GM19438 (cell line): ENCODE measurements at regions not wholly inside any gene's neighbourhood (a gene's known extent, or its start where the extent isn't known, plus 50 kb on each side); places are given as distances from the start of the nearest gene placed in this dataset.
"Not testable (repeated sequence)": the region's sequence is repeated elsewhere in the genome, so short reads cannot be mapped to it uniquely, and the experiment has no call there.

Source experiments
- ATAC-seq: cut with Tn5 transposase; IDR thresholded peaks from one replicate; pipeline ENCODE4 v1.9.1; 2021; ENCODE audit warnings: low read depth; ENCODE audit not compliant: unreplicated experiment

DNA sequence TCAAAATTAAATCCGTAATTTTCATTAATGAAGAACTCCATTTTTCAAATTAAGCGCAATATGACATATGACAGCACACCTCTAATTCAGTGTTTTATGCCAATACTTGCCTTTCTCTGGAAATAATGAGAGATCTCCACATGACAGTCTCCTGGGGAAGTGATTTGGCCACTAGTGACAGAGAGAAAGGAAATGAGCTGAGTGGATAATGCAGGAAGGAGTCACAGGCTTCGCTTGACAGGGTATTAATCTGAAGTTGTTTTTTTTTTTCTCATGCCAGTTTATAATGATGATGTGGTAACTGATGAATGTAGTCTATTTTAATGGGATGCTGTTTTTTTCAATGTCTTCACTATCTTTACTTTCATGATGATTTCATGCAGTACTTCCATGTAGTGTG is 1079.4 kb upstream of the GYPC start:
- no peak for ATAC-seq

DNA sequence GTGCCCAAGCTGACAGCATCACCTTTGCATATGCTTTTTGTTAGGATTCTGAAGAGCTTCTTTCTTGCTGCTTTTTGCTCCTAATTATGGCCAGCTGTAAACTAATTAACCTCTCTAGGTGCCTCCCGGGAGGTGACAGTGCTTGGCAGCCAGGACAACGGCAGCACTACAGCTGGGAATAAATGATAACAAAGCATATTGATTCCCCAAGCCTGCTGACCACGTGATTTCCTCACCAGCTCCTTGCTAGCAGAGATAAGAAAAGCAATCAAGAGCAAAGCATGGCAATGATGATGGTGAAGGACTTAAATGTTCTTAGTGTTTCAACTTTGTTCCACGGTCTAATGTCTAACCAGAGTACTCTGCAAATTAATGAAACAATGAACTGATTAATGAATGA is 1074.4 kb upstream of the GYPC start:
- ATAC-seq: no peak

DNA sequence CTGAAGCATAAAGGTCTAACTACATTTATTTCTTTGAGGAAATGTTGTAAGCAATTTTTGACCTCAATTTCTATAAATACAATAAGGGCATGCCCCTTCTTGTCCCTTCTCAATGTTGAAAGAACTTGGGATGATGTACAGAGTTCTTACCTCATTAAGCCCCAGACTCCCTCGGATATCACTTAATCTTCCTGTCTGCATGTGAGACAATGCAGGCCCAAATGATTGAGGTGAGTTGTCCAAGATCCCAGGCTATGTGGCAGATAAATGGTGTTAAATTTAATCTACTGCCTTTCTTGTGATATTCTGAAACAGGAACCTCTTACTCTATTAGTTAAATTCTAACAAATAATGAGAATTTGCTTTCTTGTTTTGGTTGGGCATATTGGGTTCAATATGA is 1073.4 kb upstream of the GYPC start:
- ATAC-seq: no peak

DNA sequence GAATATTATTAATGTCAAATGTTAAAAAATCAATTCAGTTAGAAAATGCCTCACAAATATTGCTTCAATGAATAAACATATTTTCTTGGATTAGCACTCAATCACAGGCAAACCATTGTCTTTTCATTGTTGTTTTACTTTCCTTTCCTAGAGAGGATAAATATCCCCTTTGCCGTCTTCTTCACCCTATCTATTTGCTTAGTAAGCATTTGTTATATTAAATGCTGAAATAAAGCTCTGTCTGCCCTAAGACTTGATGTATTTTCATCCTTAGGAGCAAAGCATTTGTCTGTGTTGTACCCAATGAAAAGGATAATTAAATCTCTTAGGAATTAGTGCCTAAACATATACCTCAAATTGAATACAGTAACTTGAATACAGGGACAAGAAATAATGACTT is 1071.2 kb upstream of the GYPC start:
- no peak for ATAC-seq

DNA sequence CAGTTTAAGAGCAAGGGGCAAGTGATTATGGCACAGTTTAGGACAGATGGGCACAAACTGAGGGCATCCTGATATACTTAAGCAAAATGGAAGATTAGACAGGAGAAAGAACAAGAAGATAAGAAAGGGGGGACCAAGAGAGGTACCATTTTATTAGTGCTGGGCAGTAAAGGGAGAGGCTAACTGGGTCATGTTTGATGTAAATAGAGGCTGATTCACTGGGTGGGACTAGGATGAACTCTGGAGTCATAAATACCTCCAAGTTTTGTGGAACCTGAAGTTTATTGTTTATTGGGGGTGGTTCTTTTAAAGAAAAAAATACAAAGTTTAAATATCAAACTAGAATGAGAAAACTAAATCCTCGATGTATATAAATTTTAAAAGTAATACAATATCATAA is 1067.2 kb upstream of the GYPC start:
- no peak for ATAC-seq

DNA sequence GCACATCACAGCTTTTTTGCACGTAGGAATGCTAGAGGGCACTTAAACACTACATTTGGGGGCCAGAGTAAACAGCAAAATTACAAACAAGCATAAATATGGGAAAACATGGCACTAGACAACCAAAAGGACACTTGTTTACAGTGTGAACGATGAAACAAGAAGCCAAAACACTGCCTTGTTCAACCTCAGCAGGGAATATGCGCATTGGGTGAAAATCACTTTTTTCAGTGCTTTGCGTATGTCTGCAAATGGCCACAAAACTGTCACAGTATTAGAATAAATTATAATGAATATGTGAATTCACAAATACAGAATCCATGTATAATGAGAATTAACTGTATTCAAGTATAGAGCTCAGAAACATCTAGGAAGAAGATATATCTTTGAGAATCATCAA is 1064.0 kb upstream of the GYPC start:
- no peak for ATAC-seq

DNA sequence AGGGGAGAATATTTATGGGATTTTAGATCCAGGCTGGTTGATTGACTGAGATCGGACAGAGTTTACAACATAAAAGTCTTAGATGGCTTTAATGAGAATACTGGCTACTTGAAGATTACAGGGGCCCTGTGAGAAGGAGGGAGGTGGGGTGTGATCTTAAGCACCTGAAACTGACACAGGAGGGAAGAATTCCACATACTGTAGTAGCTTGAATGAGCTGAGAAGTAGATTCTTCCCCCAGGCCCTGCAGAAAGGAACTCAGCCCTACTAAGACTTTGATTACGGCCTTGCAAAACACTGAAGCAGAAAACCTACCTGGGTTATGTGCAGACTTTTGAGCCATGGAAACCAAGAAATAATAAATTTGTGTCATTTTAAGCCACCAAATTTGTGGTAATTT is 1062.9 kb upstream of the GYPC start:
- no peak for ATAC-seq

DNA sequence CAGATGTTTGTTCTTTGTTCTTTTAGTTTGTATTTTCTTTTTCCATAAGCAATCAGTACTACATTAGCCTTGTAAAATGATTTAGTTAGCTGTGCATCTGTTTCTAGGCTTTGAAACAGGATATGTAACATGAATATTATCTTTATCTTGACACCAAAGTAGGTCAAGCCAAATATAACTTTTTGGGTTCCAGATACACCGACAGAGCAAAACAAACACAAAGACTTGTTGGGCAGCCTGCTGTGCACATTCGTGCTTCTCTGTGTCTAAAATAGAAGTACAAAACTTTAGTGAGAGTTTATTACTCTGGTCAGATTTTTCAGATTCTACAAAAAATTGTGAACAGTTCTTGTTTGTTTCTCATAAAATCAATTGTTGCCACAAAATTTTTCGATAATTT is 1059.3 kb upstream of the GYPC start:
- no peak for ATAC-seq

DNA sequence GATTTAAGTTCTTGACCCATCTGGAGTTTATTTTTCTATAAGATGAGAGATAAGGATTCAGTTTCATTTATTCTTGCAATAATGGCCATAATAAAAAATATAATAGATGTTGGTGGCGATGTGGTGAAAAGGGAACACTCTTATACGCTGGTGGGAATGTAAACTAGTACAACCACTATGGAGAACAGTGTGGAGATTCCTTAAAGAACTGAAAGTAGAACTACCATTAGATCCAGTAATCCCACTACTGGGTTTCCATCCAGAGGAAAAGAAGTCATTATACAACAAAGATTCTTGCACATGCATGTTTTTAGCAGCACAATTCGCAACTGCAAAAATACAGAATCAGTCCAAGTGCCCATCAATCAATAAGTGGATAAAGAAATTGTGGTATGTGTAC is 1040.5 kb upstream of the GYPC start:
- no peak for ATAC-seq

DNA sequence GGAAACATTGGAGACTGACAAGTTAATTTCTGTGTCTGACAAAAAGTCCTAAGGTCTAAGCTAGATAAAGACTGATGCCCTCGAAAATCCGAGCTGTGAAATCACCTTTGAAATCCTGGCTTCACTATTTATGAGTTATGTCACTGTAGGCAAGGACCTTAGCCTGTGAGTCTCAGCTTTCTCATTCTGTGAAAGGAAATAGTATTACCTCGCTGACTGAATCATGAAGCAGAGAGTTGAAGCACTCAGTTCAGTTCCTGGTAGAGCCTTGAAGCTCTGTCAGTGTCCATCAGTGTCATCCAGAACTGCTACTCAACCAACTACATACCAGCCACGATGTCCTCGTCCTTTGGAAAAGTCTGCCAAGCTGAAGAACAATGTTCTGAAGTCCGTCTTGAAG is 1025.6 kb upstream of the GYPC start:
- ATAC-seq: no peak

DNA sequence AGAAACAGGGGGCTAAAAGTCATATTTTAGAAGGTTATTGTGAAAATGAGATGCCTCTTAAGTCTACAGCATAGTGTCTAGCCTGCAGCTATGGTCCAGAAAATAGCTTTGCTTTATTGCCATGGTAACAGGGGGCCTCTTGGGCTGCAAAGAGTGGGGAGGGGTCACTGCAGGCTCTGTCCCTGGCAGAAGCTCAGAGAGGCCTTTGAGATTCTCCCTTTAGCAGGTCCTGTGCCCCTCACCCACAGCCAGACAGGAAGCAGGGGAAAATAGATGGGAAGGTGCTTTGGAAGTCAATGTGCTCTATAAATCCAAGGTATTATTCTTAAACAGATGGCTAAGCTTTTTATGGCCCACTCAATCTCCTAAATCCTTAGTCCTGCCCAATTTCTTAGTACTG is 1021.3 kb upstream of the GYPC start:
- ATAC-seq: no peak

DNA sequence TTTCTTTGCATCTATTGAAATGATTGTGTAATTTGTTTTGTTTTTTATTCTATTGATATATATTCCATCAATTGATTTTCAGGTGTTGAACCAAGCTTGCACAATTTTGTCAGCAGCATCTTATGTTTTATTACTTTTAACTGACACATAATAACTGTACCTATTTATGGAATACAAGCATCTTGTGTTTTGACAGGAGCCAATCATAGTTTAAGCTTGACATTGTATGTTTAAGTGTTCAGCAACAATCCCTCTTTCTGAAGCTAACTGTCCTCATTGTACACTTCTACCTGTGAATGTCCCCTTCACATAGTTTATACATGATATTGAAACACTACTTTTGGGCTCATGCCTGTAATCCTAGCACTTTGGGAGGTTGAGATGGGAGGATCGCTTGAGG is 1017.6 kb upstream of the GYPC start:
- ATAC-seq: no peak

DNA sequence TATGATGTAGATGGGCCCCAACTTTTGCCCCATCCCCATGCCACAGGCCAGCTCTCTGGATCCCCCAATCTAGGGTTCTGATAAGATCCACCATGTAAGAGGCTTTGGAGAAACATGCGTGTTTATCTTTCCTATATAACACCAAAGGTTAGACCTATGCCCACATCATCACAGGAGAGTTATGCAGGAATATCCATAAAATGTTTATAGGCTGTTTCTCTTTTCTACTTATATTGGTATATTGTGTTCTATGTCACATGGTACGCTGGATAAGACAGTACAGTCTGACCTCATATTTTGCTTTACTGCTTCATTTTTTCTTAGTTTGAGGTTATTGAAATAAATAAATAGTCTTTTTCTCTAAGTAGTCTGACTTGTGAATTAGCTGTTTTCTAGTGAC is 1013.9 kb upstream of the GYPC start:
- ATAC-seq: no peak

DNA sequence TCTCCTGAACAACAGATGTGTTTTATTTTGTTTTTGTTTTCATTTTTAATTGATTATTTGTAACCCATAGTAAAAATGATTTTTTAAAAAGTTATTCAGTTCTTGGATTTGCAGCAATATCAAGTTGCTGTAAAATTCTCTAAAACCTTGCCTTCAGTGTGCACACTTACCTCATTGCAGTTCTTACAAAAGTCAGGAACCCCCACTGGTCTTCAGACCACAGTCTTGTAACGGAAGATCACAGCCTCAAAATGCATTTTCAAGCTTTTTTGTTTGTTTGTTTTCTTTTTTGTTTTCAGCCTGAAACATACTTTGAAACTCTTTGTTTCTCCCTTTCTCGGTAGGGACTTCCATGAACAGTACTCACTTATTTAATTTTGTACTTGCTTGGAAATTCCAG is 1012.8 kb upstream of the GYPC start:
- no peak for ATAC-seq

DNA sequence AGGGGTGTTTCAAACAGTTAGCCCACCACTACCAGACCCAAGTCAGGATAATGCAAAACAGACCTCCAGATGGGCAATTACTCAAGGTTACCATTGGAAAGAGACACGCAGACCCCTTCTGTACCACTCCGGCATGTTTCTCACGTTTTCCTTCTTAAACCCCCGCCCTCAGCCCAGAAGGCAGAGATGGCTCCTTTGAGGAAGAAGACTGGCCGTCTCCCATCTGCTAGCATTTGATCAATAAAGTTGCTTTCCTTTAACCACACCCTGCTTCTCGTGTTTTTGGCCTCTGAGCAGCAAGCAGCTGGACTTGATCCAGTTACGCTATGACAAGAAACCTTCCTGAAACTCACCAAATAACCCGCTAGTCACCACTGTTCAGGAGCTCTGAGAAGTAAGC is 1012.4 kb upstream of the GYPC start:
- no peak for ATAC-seq

DNA sequence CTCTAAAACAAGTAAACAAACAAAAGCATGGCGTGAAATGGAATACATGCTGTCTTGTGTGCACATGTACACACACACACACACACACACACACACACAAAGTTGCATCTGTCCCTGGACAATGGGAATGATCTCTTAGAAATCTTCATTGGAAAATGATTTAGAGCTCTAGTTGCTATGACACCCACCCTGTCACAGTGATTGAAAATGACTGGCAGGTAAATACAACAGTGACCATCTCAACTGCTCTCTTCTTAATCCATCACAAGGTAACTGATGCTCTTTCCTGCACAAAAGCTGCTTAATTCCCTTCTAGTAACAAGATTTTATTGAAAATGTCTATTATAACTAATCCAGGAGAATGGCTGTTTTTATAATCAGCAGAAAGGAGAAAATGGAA is 1011.7 kb upstream of the GYPC start:
- no peak for ATAC-seq

DNA sequence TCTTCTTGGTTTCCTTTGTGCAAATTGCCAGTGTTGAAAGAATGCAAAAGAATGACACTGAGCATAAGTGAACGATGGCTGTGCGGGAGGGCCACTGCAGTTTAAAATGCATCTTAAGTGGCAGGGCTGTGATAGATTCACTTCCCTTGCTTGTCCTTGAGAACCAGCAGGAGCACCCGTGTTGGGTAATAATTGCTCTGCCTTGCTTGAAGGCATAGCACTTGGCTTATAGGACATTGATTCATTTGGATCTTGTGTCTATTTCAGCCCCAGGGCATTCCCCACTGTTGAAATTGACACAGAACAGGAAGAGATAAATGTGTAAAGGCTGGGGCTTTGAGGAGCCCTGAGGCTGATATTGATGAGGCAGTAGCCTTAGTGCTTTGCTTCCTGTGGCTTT is 1003.7 kb upstream of the GYPC start:
- ATAC-seq: no peak

DNA sequence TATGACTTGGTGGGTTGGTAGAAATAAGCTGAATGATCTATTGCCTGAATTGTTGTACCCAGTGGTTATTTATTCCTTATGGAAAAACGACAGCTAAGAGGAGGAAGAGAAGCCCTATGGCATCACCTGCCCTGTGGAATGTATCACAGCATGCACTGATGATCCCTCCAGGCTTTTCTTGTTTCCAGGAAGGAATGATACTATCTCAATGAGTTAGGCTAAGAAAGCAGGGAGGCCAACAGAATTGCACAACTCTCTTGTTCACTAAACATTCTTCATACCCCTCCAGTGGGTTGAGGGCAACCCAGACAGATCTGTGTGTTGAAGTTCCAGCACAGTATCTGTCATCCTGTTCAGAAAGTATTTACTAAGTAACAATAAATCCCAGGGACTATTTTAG is 1001.7 kb upstream of the GYPC start:
- ATAC-seq: no peak

DNA sequence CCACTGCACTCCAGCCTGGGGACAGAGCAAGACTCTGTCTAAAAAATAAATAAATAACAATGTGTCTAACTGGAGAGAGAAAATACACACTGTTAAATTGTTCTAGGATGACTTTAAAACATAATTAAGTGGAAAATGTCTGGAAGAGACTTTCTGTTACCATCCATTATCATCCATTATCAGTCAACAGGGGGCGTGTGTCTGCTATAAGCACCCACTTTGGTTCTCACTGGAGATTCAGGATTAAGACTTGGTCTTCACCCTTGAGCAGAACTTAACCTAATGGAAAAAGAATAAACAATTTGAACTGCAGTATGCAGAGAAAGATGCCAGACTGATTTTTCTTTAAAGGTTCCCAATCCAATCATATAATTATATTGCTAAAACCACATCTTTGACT is 999.8 kb upstream of the GYPC start:
- ATAC-seq: no peak

DNA sequence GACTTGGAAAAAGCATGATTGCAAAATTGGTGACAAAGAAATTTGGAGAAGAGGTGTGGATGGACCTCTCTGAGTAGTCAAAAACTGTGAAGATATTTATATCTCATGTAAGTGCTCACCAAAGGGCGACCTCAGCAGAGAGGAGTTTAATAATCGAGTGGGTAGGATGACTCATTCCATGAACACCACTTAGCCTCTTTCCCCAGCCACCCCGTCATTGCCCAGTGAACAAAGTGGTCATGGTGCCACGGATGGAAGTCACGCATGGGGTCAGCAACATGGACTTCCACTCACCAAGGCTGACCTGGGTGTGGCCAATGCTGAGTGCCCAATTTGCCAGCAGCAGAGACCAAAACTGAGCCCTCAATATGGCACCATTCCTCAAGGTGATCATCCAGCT is 997.4 kb upstream of the GYPC start:
- no peak for ATAC-seq

DNA sequence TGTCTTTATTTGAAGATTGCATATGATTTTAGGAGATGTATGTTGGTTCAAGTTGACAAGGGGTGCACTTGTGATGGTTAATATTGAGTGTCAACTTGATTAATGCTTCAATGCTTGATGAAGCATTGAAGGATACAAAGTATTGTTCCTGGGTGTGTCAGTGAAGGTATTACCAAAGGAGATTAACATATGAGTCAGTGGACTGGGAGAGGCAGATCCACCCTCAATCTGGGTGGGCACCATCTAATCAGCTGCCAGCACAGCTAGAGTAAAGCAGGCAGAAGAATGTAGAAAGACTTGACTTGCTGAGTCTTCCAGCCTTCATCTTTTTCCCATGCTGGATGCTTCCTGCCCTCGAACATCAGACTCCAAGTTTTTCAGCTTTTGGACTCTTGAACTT is 995.6 kb upstream of the GYPC start:
- ATAC-seq: not testable (repeated sequence)

DNA sequence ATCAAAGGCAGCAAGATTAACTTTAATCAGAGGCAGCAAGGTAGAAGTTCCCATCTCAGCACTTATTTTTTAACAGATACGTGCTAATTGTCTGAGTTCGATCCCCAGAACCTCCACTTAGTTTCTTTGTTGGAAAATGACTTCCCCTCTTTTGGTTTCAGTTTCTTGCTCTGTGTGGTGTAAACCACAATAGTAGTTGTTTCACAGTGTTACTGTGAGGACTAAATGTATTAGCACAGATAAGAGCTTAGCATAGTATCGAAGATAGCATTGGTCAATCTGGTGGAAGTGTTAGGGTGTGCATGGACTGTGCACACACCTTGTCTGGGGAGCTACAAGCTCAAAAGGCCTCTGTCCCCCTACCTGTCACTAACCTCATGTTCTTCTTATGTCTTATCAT is 988.3 kb upstream of the GYPC start:
- ATAC-seq: no peak

DNA sequence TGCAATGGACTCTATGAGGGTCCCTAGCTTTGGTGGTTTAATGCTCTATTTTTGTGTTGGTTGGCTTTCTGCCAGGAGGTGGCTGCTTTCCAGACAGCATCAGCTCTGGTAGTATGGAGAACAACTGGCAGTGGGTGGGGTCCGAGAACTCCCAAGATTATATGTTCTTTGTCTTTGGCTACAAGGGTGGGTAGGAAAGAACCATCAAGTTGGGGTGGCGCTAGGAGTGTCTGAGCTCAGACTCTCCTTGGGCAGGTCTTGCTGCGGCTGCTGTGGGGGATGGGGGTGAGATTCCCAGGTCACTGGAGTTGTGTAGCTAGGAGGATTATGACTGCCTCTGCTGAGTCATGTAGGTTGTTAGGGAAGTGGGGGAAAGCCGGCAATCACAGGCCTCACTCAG is 976.1 kb upstream of the GYPC start:
- ATAC-seq: no peak

DNA sequence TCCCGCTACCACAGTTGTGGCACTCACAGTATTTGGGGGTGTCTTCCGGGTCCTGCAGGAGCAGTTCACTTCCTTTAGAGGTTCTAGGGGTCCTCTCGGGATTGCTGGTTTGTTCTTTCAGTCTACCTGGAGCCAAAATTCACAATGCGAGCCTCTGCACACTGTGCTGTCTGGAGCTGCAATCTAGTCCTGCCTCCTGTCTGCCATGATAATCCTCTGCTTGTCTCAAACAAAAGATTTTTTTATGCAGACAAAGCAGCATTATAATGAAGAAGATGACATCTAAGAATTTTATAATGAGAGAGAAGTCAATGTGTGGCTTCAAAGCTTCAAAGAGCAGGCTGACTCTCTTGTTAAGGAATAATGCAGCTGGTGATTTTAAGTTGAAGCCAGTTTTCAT is 975.1 kb upstream of the GYPC start:
- no peak for ATAC-seq
